Hepatocyte (in vitro differentiated cells): ENCODE measurements at regions not wholly inside any gene's neighbourhood (a gene's known extent, or its start where the extent isn't known, plus 50 kb on each side); places are given as distances from the start of the nearest gene placed in this dataset.

Experiments used
- DNase-seq: peaks from one replicate; pipeline ENCODE4 v3.0.0-alpha.2; 2016; ENCODE audit warnings: low spot score
- H2AFZ ChIP-seq: fragments of 200-600 bp; sonication (generic); 2 replicates; pipeline ENCODE4 v1.6.0; 2016; ENCODE audit warnings: antibody characterized with exemption, mild to moderate bottlenecking
- H3K27ac ChIP-seq: fragments of 200-600 bp; sonication (generic); 2 replicates; pipeline ENCODE4 v1.5.1; 2016; ENCODE audit warnings: mild to moderate bottlenecking
- H3K27me3 ChIP-seq: fragments of 200-600 bp; sonication (generic); 2 replicates; pipeline ENCODE4 v1.6.1; 2016
- H3K36me3 ChIP-seq: fragments of 200-600 bp; sonication (generic); replicated peaks from 2 replicates; pipeline ENCODE4 v1.5.1; 2016; ENCODE audit warnings: low read depth; ENCODE audit not compliant: insufficient read depth
- H3K4me1 ChIP-seq: fragments of 200-600 bp; sonication (generic); 2 replicates; pipeline ENCODE4 v1.5.1; 2016; ENCODE audit warnings: mild to moderate bottlenecking, moderate library complexity; ENCODE audit not compliant: insufficient read depth
- H3K4me2 ChIP-seq: fragments of 200-600 bp; sonication (generic); 2 replicates; pipeline ENCODE4 v1.6.0; 2016
- H3K4me3 ChIP-seq: fragments of 200-600 bp; sonication (generic); 2 replicates; pipeline ENCODE4 v1.5.1; 2016; ENCODE audit warnings: mild to moderate bottlenecking
- H3K79me2 ChIP-seq: fragments of 200-600 bp; sonication (generic); 2 replicates; pipeline ENCODE4 v1.6.0; 2017; ENCODE audit warnings: mild to moderate bottlenecking
- H3K9me2 ChIP-seq: fragments of 200-600 bp; sonication (generic); replicated peaks from 2 replicates; pipeline ENCODE4 v1.6.0; 2017; ENCODE audit warnings: mild to moderate bottlenecking; ENCODE audit not compliant: insufficient read depth
- H3K9me3 ChIP-seq: fragments of 200-600 bp; sonication (generic); 2 replicates; pipeline ENCODE4 v1.5.1; 2016; ENCODE audit warnings: low read depth, mild to moderate bottlenecking
- H4K20me1 ChIP-seq: fragments of 200-600 bp; sonication (generic); 2 replicates; pipeline ENCODE4 v1.6.0; 2016; ENCODE audit warnings: mild to moderate bottlenecking; ENCODE audit not compliant: insufficient read depth, poor library complexity, severe bottlenecking
- CTCF ChIP-seq: fragments of 200-600 bp; sonication (generic); IDR thresholded peaks from 2 replicates; pipeline ENCODE4 v1.5.1; 2016; ENCODE audit warnings: antibody characterized with exemption, mild to moderate bottlenecking; ENCODE audit not compliant: poor library complexity
- EZH2 ChIP-seq: fragments of 200-600 bp; sonication (generic); IDR thresholded peaks from 2 replicates; pipeline ENCODE4 v1.6.1; 2016; ENCODE audit warnings: antibody characterized with exemption, mild to moderate bottlenecking, borderline replicate concordance
- EZH2phosphoT487 ChIP-seq: fragments of 200-600 bp; sonication (generic); IDR thresholded peaks from one replicate; pipeline ENCODE4 v1.6.1; 2018; ENCODE audit warnings: antibody characterized with exemption, mild to moderate bottlenecking, low read depth, moderate library complexity; ENCODE audit not compliant: unreplicated experiment, severe bottlenecking
- WGBS: methylation state at CpG from one replicate; pipeline ENCODE4 v1.1.6; 2016; ENCODE audit warnings: low lambda C conversion rate; ENCODE audit errors: missing lambda C conversion rate; 5-methylcytosine and 5-hydroxymethylcytosine counted together

GRCh38 chr15:88342666-88343065, 86.1 kb upstream of the NTRK3 start:
- no peak overlapping the region for H3K4me2 ChIP-seq
- no peaks in the 10 kb centered on the region for H3K9me2 ChIP-seq
- no peaks in the 10 kb centered on the region for H3K79me2 ChIP-seq
- no peaks in the 10 kb centered on the region for H3K9me3 ChIP-seq
- no peak overlapping the region for H3K4me3 ChIP-seq
- WGBS = 54% methylated on average over 2 of the region's 2 CpGs
- H3K36me3 ChIP-seq = no peaks in the 10 kb centered on the region
- no peak for DNase-seq
- H2AFZ ChIP-seq = no peak overlapping the region
- H3K4me1 ChIP-seq = no peaks in the 10 kb centered on the region
- TF ChIP-seq EZH2 = no peak
- no peak for TF ChIP-seq EZH2phosphoT487
- TF ChIP-seq CTCF = no peak
- H4K20me1 ChIP-seq = no peaks in the 10 kb centered on the region
- H3K27ac ChIP-seq = no peak overlapping the region
- H3K27me3 ChIP-seq = no peaks in the 10 kb centered on the region

GRCh38 chr15:88341653-88342052, 85.1 kb upstream of the NTRK3 start:
- whole genome bisulfite sequencing = 94% methylated on average over 2 of the region's 2 CpGs

GRCh38 chr15:88341006-88341405, 84.5 kb upstream of the NTRK3 start:
- DNase-seq = no peak
- Histone ChIP-seq H4K20me1 (no peaks in the 10 kb centered on the region), H3K9me2 (no peaks in the 10 kb centered on the region), H3K27ac (no peak overlapping the region), H3K27me3 (no peaks in the 10 kb centered on the region), H3K36me3 (no peaks in the 10 kb centered on the region), H3K9me3 (no peaks in the 10 kb centered on the region), H2AFZ (no peak overlapping the region), H3K4me2 (no peak overlapping the region), H3K4me3 (no peak overlapping the region), H3K79me2 (no peaks in the 10 kb centered on the region), H3K4me1 (no peaks in the 10 kb centered on the region)
- WGBS = 89% methylated on average over 5 of the region's 5 CpGs
- TF ChIP-seq EZH2phosphoT487 = no peak
- TF ChIP-seq CTCF = no peak
- no peak for TF ChIP-seq EZH2

More at GRCh38 chr15:88341653-88342052, 85.1 kb upstream of the NTRK3 start:
- H3K4me3 ChIP-seq = no peak overlapping the region
- H2AFZ ChIP-seq = no peak overlapping the region
- H3K4me2 ChIP-seq = no peak overlapping the region
- H3K27me3 ChIP-seq = no peaks in the 10 kb centered on the region
- no peaks in the 10 kb centered on the region for H4K20me1 ChIP-seq
- no peaks in the 10 kb centered on the region for H3K79me2 ChIP-seq
- no peak overlapping the region for H3K27ac ChIP-seq
- TF ChIP-seq CTCF (no peak), EZH2phosphoT487 (no peak), EZH2 (no peak)
- H3K9me2 ChIP-seq = no peaks in the 10 kb centered on the region
- no peak for DNase-seq
- no peaks in the 10 kb centered on the region for H3K36me3 ChIP-seq
- H3K9me3 ChIP-seq = no peaks in the 10 kb centered on the region
- H3K4me1 ChIP-seq = no peaks in the 10 kb centered on the region

DNA sequence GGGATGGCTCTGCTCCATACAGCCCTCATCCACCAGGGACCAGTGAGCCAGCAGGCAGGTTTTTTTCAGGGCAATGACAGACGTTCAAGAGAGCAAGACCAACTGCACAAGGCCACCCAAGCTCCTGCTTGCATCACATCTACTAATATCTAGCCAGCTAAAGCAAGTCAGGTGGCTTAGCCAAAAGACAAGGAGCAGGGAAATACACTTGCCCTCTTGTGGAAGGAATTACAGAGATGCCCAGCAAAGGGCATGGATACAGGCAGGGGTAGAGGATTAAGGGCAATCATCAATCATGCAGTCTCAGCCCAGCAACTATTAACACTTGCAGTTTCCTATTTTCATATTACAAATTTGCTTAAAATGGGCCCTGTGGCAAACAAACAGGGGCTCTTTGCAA, 81.5 kb upstream of the NTRK3 start:
- TF ChIP-seq CTCF (no peak), EZH2phosphoT487 (no peak), EZH2 (no peak)
- Histone ChIP-seq H3K9me2 (no peaks in the 10 kb centered on the region), H3K79me2 (no peaks in the 10 kb centered on the region), H3K36me3 (no peaks in the 10 kb centered on the region), H3K27me3 (no peaks in the 10 kb centered on the region), H3K4me1 (no peaks in the 10 kb centered on the region), H2AFZ (no peak overlapping the region), H3K9me3 (no peaks in the 10 kb centered on the region), H3K4me2 (no peak overlapping the region), H4K20me1 (no peaks in the 10 kb centered on the region), H3K4me3 (no peak overlapping the region), H3K27ac (no peak overlapping the region)
- DNase-seq = no peak
- 39% methylated on average over 1 of the region's 1 CpG for WGBS
